ENCODE measurements at regions not wholly inside any gene's neighbourhood (a gene's known extent, or its start where the extent isn't known, plus 50 kb on each side); places are given as distances from the start of the nearest gene placed in this dataset.

- DNase-seq (ENCODE audit: low read depth in 3 of 3, low spot score in 2 of 3): no peak
These were observed 405.4 kb upstream of the THRB start for GRCh38 chr3:24899901-24900603.

GRCh38 chr3:24905266-24905665 lies 410.6 kb upstream of the THRB start:
- DNase-seq (ENCODE audit: low read depth in 3 of 3, low spot score in 2 of 3): no peak

GRCh38 chr3:24907106-24907505 lies 412.5 kb upstream of the THRB start:
- DNase-seq (ENCODE audit: low read depth in 3 of 3, low spot score in 2 of 3): no peak

GRCh38 chr3:24911076-24911475 lies 416.4 kb upstream of the THRB start:
- DNase-seq (ENCODE audit: low read depth in 3 of 3, low spot score in 2 of 3): no peak

GRCh38 chr3:24915639-24916038 lies 421.0 kb upstream of the THRB start:
- no peak for DNase-seq (ENCODE audit: low read depth in 3 of 3, low spot score in 2 of 3)

- DNase-seq (ENCODE audit: low read depth in 3 of 3, low spot score in 2 of 3): no peak
These were observed 423.3 kb upstream of the THRB start for GRCh38 chr3:24917908-24918307.

GRCh38 chr3:24923570-24923969 lies 428.9 kb upstream of the THRB start:
- DNase-seq (ENCODE audit: low read depth in 3 of 3, low spot score in 2 of 3): peak in 2 of 3 donors; percentile 15 to 38

- no peak for DNase-seq (ENCODE audit: low read depth in 3 of 3, low spot score in 2 of 3)
These were observed 434.9 kb upstream of the THRB start for GRCh38 chr3:24929521-24929920.

- no peak for DNase-seq (ENCODE audit: low read depth in 3 of 3, low spot score in 2 of 3)
These were observed 438.8 kb upstream of the THRB start for GRCh38 chr3:24933401-24933800.

GRCh38 chr3:24936574-24936973 lies 441.9 kb upstream of the THRB start:
- DNase-seq (ENCODE audit: low read depth in 3 of 3, low spot score in 2 of 3): no peak

- no peak for DNase-seq (ENCODE audit: low read depth in 3 of 3, low spot score in 2 of 3)
These were observed 442.6 kb upstream of the THRB start for GRCh38 chr3:24937228-24937627.

GRCh38 chr3:24937780-24938179 lies 443.1 kb upstream of the THRB start:
- DNase-seq (ENCODE audit: low read depth in 3 of 3, low spot score in 2 of 3): no peak

GRCh38 chr3:24943961-24944360 lies 449.3 kb upstream of the THRB start:
- DNase-seq (ENCODE audit: low read depth in 3 of 3, low spot score in 2 of 3): no peak

GRCh38 chr3:24944805-24945520 lies 450.3 kb upstream of the THRB start:
- no peak for DNase-seq (ENCODE audit: low read depth in 3 of 3, low spot score in 2 of 3)

GRCh38 chr3:24945563-24945962 lies 450.9 kb upstream of the THRB start:
- DNase-seq (ENCODE audit: low read depth in 3 of 3, low spot score in 2 of 3): no peak

- no peak for DNase-seq (ENCODE audit: low read depth in 3 of 3, low spot score in 2 of 3)
These were observed 452.5 kb upstream of the THRB start for GRCh38 chr3:24947103-24947502.

- no peak for DNase-seq (ENCODE audit: low read depth in 3 of 3, low spot score in 2 of 3)
These were observed 456.5 kb upstream of the THRB start for GRCh38 chr3:24951180-24951579.

- no peak for DNase-seq (ENCODE audit: low read depth in 3 of 3, low spot score in 2 of 3)
These were observed 457.7 kb upstream of the THRB start for GRCh38 chr3:24952388-24952787.

- DNase-seq (ENCODE audit: low read depth in 3 of 3, low spot score in 2 of 3): no peak
These were observed 458.6 kb upstream of the THRB start for GRCh38 chr3:24953060-24953771.

- DNase-seq (ENCODE audit: low read depth in 3 of 3, low spot score in 2 of 3): no peak
These were observed 462.0 kb upstream of the THRB start for GRCh38 chr3:24956613-24957012.

GRCh38 chr3:24958271-24958670 lies 463.6 kb upstream of the THRB start:
- no peak for DNase-seq (ENCODE audit: low read depth in 3 of 3, low spot score in 2 of 3)

GRCh38 chr3:24958910-24959447 lies 464.3 kb upstream of the THRB start:
- no peak for DNase-seq (ENCODE audit: low read depth in 3 of 3, low spot score in 2 of 3)
